ENCODE measurements at regions not wholly inside any gene's neighbourhood (a gene's known extent, or its start where the extent isn't known, plus 50 kb on each side); places are given as distances from the start of the nearest gene placed in this dataset.
"Not testable (repeated sequence)": the region's sequence is repeated elsewhere in the genome, so short reads cannot be mapped to it uniquely, and the experiment has no call there.

GRCh38 chr10:22079921-22080320 is 76.4 kb upstream of the DNAJC1 start:
- peak; percentile 70 for DNase-seq (ENCODE audit: low read depth, low spot score)

GRCh38 chr10:22071332-22071731 is 67.8 kb upstream of the DNAJC1 start:
- no peak for DNase-seq (ENCODE audit: low read depth, low spot score)

- no peak for DNase-seq (ENCODE audit: low read depth, low spot score)
These were observed 63.6 kb upstream of the DNAJC1 start for GRCh38 chr10:22067091-22067490.

GRCh38 chr10:22060984-22061383 is 57.5 kb upstream of the DNAJC1 start:
- not testable (repeated sequence) for DNase-seq (ENCODE audit: low read depth, low spot score)

- DNase-seq (ENCODE audit: low read depth, low spot score) = no peak
These were observed 54.7 kb upstream of the DNAJC1 start for GRCh38 chr10:22058201-22058600.

- no peak for DNase-seq (ENCODE audit: low read depth, low spot score)
These were observed 51.4 kb upstream of the DNAJC1 start for GRCh38 chr10:22054961-22055360.

Measured in ELF-1 (cell line).